ENCODE measurements at regions not wholly inside any gene's neighbourhood (a gene's known extent, or its start where the extent isn't known, plus 50 kb on each side); places are given as distances from the start of the nearest gene placed in this dataset.
"Not testable (repeated sequence)": the region's sequence is repeated elsewhere in the genome, so short reads cannot be mapped to it uniquely, and the experiment has no call there.

GRCh38 chr5:145462525-145462924 is 372.6 kb downstream of the PRELID2 start:
- TF ChIP-seq CTCF (IDR thresholded peaks at IDR 0.05; ENCODE audit: borderline replicate concordance, extremely low read depth, low read length, poor library complexity, severe bottlenecking) (no peak), EZH2 (IDR thresholded peaks at IDR 0.05; ENCODE audit: borderline replicate concordance, low read depth, low read length, severe bottlenecking) (no peak)
- Histone ChIP-seq H4K20me1 (ENCODE audit: insufficient read depth, low read length) (no peaks in the 10 kb centered on the region), H3K79me2 (ENCODE audit: insufficient read depth, low read length) (no peaks in the 10 kb centered on the region)

DNA sequence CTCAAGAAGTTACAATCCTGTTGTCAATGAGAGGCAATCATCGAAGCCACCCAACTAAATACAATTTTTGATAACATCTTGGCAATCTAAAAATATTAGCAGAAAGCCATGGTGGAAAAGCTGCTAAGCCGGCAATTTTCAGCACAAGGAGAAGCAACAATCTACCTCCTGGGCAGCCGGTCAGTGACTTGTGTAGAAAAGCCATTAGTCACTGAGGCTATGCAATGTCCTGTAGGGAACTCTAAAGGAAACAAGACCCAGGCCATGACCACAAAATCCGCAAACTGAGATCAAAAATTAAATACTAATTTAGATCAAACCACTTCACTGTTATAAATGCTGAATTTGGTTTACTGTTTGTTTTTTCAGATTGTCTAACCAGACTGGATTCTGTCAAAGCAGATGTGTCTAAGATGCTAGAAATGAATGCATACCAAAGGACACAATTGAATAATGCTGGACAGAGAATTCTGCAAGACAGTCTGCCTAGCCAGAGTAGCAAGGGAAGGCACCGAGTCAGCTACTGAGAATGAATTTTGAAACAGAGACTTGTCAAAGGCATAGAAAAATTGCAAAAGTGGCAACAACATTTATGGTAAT is 384.8 kb downstream of the PRELID2 start:
- Histone ChIP-seq H2AFZ (ENCODE audit: low read depth, low read length) (no peak overlapping the region), H3K36me3 (ENCODE audit: insufficient read depth, low read length) (no peaks in the 10 kb centered on the region), H3K4me2 (ENCODE audit: insufficient read depth, low read length) (no peak overlapping the region), H3K27ac (ENCODE audit: low read length) (no peak overlapping the region), H3K9ac (ENCODE audit: low read depth, low read length) (no peak overlapping the region), H3K27me3 (ENCODE audit: insufficient read depth, low read length, poor library complexity) (no peaks in the 10 kb centered on the region), H3K9me3 (ENCODE audit: insufficient read depth, low read length, severe bottlenecking) (no peaks in the 10 kb centered on the region), H3K4me1 (ENCODE audit: insufficient read depth, low read length) (no peaks in the 10 kb centered on the region), H4K20me1 (ENCODE audit: insufficient read depth, low read length) (no peaks in the 10 kb centered on the region), H3K4me3 (ENCODE audit: low read depth in 1 of 2, low read length in 2 of 2) (no peak overlapping the region), H3K79me2 (ENCODE audit: insufficient read depth, low read length) (no peaks in the 10 kb centered on the region)
- TF ChIP-seq CTCF (IDR thresholded peaks at IDR 0.05; ENCODE audit: borderline replicate concordance, extremely low read depth, low read length, poor library complexity, severe bottlenecking) (no peak), EZH2 (IDR thresholded peaks at IDR 0.05; ENCODE audit: borderline replicate concordance, low read depth, low read length, severe bottlenecking) (no peak)
- no peak for ATAC-seq (ENCODE audit: insufficient read depth, low read depth)
- no peak for DNase-seq

More at GRCh38 chr5:145462525-145462924, 372.6 kb downstream of the PRELID2 start:
- Histone ChIP-seq H3K4me3 (ENCODE audit: low read depth in 1 of 2, low read length in 2 of 2) (no peak overlapping the region), H3K27ac (ENCODE audit: low read length) (no peak overlapping the region), H3K4me1 (ENCODE audit: insufficient read depth, low read length) (no peaks in the 10 kb centered on the region), H2AFZ (ENCODE audit: low read depth, low read length) (no peak overlapping the region), H3K9me3 (ENCODE audit: insufficient read depth, low read length, severe bottlenecking) (no peaks in the 10 kb centered on the region), H3K27me3 (ENCODE audit: insufficient read depth, low read length, poor library complexity) (no peaks in the 10 kb centered on the region), H3K36me3 (ENCODE audit: insufficient read depth, low read length) (no peaks in the 10 kb centered on the region), H3K9ac (ENCODE audit: low read depth, low read length) (no peak overlapping the region), H3K4me2 (ENCODE audit: insufficient read depth, low read length) (no peak overlapping the region)
- ATAC-seq (ENCODE audit: insufficient read depth, low read depth) (no peak), DNase-seq (no peak)

GRCh38 chr5:145449794-145450193 is 385.3 kb downstream of the PRELID2 start:
- Histone ChIP-seq H3K9me3 (ENCODE audit: insufficient read depth, low read length, severe bottlenecking) (no peaks in the 10 kb centered on the region), H3K9ac (ENCODE audit: low read depth, low read length) (no peak overlapping the region), H3K27ac (ENCODE audit: low read length) (no peak overlapping the region), H3K4me1 (ENCODE audit: insufficient read depth, low read length) (no peaks in the 10 kb centered on the region), H4K20me1 (ENCODE audit: insufficient read depth, low read length) (no peaks in the 10 kb centered on the region), H2AFZ (ENCODE audit: low read depth, low read length) (no peak overlapping the region), H3K4me3 (ENCODE audit: low read depth in 1 of 2, low read length in 2 of 2) (no peak overlapping the region), H3K79me2 (ENCODE audit: insufficient read depth, low read length) (no peaks in the 10 kb centered on the region), H3K36me3 (ENCODE audit: insufficient read depth, low read length) (no peaks in the 10 kb centered on the region), H3K27me3 (ENCODE audit: insufficient read depth, low read length, poor library complexity) (no peaks in the 10 kb centered on the region), H3K4me2 (ENCODE audit: insufficient read depth, low read length) (no peak overlapping the region)
- DNase-seq (no peak), ATAC-seq (ENCODE audit: insufficient read depth, low read depth) (no peak)
- no peak for TF ChIP-seq CTCF (IDR thresholded peaks at IDR 0.05; ENCODE audit: borderline replicate concordance, extremely low read depth, low read length, poor library complexity, severe bottlenecking)

GRCh38 chr5:145446875-145447274 is 388.3 kb downstream of the PRELID2 start:
- not testable (repeated sequence) for H3K36me3 ChIP-seq (ENCODE audit: insufficient read depth, low read length); H3K27ac ChIP-seq (ENCODE audit: low read length); H3K9ac ChIP-seq (ENCODE audit: low read depth, low read length); H3K27me3 ChIP-seq (ENCODE audit: insufficient read depth, low read length, poor library complexity); H3K4me3 ChIP-seq (ENCODE audit: low read depth in 1 of 2, low read length in 2 of 2); H3K4me2 ChIP-seq (ENCODE audit: insufficient read depth, low read length); H3K4me1 ChIP-seq (ENCODE audit: insufficient read depth, low read length); H2AFZ ChIP-seq (ENCODE audit: low read depth, low read length); H4K20me1 ChIP-seq (ENCODE audit: insufficient read depth, low read length); H3K79me2 ChIP-seq (ENCODE audit: insufficient read depth, low read length); H3K9me3 ChIP-seq (ENCODE audit: insufficient read depth, low read length, severe bottlenecking); DNase-seq; ATAC-seq (ENCODE audit: insufficient read depth, low read depth)
